AG04450 (cell line): ENCODE measurements at regions not wholly inside any gene's neighbourhood (a gene's known extent, or its start where the extent isn't known, plus 50 kb on each side); places are given as distances from the start of the nearest gene placed in this dataset.

Experiments
- CTCF ChIA-PET: fragments of 300-600, 350-600 bp; formaldehyde crosslinking; extraction: SDS; loops from one replicate; lab custom pipeline; 2022; ENCODE audit warnings: antibody characterized with exemption, inconsistent platforms; lab: Charles Lee
- POLR2A ChIA-PET: fragments of 350-600 bp; formaldehyde crosslinking; extraction: SDS; loops from one replicate; lab custom pipeline; 2021; ENCODE audit warnings: antibody characterized with exemption, inconsistent platforms; lab: Yijun Ruan, JAX
- DNase-seq: peaks from one replicate; pipeline ENCODE4 v3.0.0-alpha.2; 2011; ENCODE audit warnings: low read depth, low spot score
- H3K27ac ChIP-seq: one replicate; pipeline ENCODE4 v1.5.1; 2012; ENCODE audit warnings: low read depth, low read length, control low read depth
- H3K27me3 ChIP-seq: one replicate; pipeline ENCODE4 v1.6.0; 2012; ENCODE audit warnings: low read length; ENCODE audit not compliant: control insufficient read depth, insufficient read depth
- H3K4me3 ChIP-seq: 2 replicates; pipeline ENCODE4 v1.5.1; 2011; ENCODE audit warnings: mild to moderate bottlenecking, low read depth, low read length, control low read depth
- H3K9me3 ChIP-seq: 2 replicates; pipeline ENCODE4 v1.5.1; 2012; ENCODE audit warnings: low read length; ENCODE audit not compliant: control insufficient read depth, insufficient read depth
- TF ChIP-seq, protein P1 (sequence below): IDR thresholded peaks from 2 replicates; pipeline ENCODE4 v1.5.1; 2011; ENCODE audit warnings: low read depth, low read length, control low read depth, inconsistent platforms

DNA sequence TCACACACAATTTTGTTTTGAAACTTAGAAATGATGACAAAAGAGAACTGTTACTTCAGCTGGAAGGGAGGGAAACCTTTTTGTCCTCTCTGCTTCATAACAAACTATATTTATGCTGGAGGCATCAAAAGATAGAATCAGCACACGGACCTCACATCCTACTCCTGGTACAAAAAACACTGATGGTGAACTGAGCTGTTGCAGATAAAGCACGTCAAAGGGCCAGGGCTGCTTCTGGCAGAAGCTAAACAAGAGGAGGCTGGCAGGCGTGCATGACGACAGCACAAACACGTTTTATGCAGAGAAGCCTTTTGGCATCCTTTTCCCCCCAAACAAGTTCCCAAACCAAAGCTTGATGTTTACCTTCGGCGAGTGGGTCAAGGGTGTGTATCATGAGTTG lies 169.6 kb downstream of the SLC24A2 start:
- H3K27ac ChIP-seq, result no peak overlapping the region
- H3K27me3 ChIP-seq, result no peaks in the 10 kb centered on the region
- TF ChIP-seq, protein P1, sequence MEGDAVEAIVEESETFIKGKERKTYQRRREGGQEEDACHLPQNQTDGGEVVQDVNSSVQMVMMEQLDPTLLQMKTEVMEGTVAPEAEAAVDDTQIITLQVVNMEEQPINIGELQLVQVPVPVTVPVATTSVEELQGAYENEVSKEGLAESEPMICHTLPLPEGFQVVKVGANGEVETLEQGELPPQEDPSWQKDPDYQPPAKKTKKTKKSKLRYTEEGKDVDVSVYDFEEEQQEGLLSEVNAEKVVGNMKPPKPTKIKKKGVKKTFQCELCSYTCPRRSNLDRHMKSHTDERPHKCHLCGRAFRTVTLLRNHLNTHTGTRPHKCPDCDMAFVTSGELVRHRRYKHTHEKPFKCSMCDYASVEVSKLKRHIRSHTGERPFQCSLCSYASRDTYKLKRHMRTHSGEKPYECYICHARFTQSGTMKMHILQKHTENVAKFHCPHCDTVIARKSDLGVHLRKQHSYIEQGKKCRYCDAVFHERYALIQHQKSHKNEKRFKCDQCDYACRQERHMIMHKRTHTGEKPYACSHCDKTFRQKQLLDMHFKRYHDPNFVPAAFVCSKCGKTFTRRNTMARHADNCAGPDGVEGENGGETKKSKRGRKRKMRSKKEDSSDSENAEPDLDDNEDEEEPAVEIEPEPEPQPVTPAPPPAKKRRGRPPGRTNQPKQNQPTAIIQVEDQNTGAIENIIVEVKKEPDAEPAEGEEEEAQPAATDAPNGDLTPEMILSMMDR, result no peak
- CTCF ChIA-PET, result no interaction called here
- H3K4me3 ChIP-seq, result no peak overlapping the region
- no peaks in the 10 kb centered on the region for H3K9me3 ChIP-seq
- DNase-seq, result no peak
- POLR2A ChIA-PET, result no interaction called here

DNA sequence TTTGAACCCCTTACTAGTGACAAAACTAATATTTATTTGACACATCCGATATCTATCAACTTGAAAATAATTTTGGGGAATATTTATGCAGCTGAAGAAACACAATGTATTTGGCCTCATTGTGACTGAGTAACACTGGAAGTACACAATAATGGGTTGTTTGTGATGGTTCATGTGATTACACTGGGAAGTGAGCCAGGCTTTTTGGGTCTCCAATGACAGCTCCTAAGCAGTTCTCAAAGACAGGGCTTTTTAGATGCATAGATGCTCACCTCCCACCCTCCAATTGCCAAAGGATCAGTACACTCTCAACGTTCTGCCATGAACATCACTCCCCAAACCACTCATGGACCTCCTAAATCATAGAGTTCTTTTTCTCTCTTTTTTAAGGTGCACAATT lies 170.0 kb downstream of the SLC24A2 start:
- TF ChIP-seq, protein P1, result no peak
- H3K27me3 ChIP-seq, result no peaks in the 10 kb centered on the region
- DNase-seq, result no peak
- ChIA-PET CTCF (no interaction called here), POLR2A (no interaction called here)
- no peak overlapping the region for H3K27ac ChIP-seq
- no peaks in the 10 kb centered on the region for H3K9me3 ChIP-seq
- no peak overlapping the region for H3K4me3 ChIP-seq

DNA sequence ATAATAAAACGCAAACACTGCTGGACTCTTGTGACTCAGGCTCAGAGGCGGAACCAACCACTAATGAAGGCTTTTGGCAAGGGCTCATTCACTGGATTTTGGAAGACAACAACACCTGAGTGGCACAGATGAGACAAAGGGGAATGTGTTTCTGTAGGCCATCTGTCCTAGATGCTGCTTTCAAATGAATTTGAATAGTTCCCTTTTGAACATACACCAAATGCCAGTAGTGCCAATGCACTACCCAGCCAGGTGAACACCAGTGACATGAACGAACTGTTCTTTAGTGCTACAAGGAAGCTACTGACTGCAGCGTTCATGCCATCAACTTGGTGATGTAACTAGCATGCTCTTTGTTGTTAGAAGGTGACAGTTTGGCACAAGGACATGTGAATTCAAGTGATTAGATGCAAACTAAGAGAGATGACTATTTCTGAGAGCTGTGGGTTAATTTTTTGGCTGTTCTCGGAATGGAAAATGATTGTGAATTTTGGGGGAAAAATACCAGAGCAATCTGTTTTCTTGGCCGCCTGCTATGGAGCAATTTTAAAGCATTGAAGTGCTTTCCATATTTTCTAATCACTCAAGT lies 173.7 kb downstream of the SLC24A2 start:
- Histone ChIP-seq H3K27me3 (no peaks in the 10 kb centered on the region), H3K9me3 (no peaks in the 10 kb centered on the region), H3K4me3 (no peak overlapping the region), H3K27ac (no peak overlapping the region)
- no peak for DNase-seq
- ChIA-PET POLR2A (no interaction called here), CTCF (no interaction called here)
- TF ChIP-seq, protein P1, result no peak

DNA sequence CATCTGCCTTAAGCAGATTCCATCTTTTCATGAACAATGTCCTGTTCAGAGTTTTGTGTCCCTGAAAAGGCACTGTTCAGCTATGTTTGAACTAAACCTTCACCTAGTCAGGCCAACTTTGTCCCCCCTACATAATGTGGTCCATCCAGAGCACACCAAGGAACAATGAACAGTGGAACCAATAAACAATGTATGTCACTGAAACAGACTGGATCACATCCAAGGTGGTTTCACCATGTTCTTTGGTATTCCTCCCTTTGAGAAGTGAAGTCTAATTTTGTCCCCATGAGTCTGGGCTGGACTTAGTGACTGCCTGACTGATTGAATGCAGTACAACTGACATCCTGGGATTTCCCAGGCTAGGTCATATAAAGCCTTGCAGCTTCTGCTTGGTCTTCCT lies 174.5 kb downstream of the SLC24A2 start:
- TF ChIP-seq, protein P1, result no peak
- H3K27me3 ChIP-seq, result no peaks in the 10 kb centered on the region
- ChIA-PET CTCF (no interaction called here), POLR2A (no interaction called here)
- H3K27ac ChIP-seq, result no peak overlapping the region
- no peak for DNase-seq
- no peak overlapping the region for H3K4me3 ChIP-seq
- H3K9me3 ChIP-seq, result no peaks in the 10 kb centered on the region

DNA sequence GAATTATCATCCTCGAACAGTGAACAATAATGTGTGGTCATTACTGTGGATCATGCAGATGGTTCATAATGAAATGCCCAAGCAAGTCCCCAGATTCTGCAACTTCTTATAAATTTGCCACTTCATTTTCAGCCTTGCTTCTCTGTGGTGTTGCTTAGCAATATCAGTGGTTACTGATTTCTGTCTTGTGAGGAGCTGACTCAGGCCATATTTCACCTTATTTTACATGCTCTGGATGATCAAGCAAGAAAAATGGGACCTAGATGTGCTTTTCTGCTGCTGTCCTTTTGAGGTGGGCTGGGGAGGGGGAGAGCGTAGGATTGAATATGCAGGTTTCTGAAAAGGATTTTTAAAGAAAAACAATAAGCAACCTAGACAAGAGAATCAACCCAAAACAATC lies 188.3 kb downstream of the SLC24A2 start:
- H3K27ac ChIP-seq, result no peak overlapping the region
- DNase-seq, result no peak
- POLR2A ChIA-PET, result no interaction called here
- no peaks in the 10 kb centered on the region for H3K27me3 ChIP-seq
- CTCF ChIA-PET, result no interaction called here
- no peak overlapping the region for H3K4me3 ChIP-seq
- H3K9me3 ChIP-seq, result no peaks in the 10 kb centered on the region
- TF ChIP-seq, protein P1, result no peak
